ENCODE measurements at regions not wholly inside any gene's neighbourhood (a gene's known extent, or its start where the extent isn't known, plus 50 kb on each side); places are given as distances from the start of the nearest gene placed in this dataset.
"Not testable (repeated sequence)": the region's sequence is repeated elsewhere in the genome, so short reads cannot be mapped to it uniquely, and the experiment has no call there.

DNA sequence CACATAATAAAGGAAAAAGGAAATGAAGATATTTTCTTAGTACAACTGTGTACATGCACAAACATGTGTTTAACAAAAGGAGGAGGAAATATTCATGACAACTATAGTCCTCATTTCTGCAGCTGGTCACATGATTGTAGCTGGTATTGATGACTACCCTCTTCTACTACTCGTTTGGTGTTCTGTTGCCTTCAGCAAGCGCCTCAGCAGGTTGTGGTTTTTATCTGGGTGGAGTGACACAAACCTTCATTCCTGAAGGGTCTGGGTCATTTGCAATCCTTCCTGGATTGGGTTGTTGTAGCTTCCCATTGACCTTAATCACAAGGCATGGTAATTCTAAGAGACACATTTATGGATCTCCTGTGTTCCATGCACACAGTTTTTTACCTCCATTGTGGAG, 1009.9 kb upstream of the USP15 start:
- Mint-ChIP-seq H3K27ac (no peak overlapping the region), H3K4me1 (no peaks in the 10 kb centered on the region)
- no peaks in the 10 kb centered on the region for H3K36me3 ChIP-seq (ENCODE audit: insufficient read depth, low read length)

DNA sequence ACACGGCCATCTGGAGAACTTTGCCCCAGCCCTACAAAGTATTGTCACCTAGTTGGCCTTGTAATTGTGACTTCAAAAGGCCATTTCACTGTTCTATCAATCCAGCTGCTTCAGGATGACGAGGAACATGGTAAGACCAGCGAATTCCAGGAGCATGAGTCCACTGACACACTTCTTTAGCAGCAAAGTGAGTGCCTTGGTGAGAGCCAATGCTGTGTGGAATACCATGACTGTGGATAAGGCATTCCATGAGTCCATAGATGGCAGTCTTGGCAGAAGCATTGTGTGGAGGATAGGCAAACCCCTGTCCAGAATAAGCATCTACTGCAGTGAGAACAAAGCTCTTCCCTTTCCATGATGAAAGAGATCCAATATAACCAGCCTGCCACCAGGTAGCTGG, 1009.1 kb upstream of the USP15 start:
- Histone ChIP-seq H3K36me3 (ENCODE audit: insufficient read depth, low read length) (no peaks in the 10 kb centered on the region), H3K4me1 (ENCODE audit: insufficient read depth, low read length) (no peaks in the 10 kb centered on the region), H3K9me3 (ENCODE audit: low read length) (no peaks in the 10 kb centered on the region), H3K27me3 (ENCODE audit: insufficient read depth, low read length, poor library complexity, severe bottlenecking) (no peaks in the 10 kb centered on the region), H3K27ac (ENCODE audit: low read depth, low read length) (no peak overlapping the region), H3K4me3 (ENCODE audit: low read length) (no peak overlapping the region)
- Mint-ChIP-seq H3K4me1 (no peaks in the 10 kb centered on the region), H3K9me3 (peaks cover 6 to 20% (median 12%) of the 10 kb centered on the region in 5 donors), H3K36me3 (no peaks in the 10 kb centered on the region), H3K4me3 (no peak overlapping the region), H3K27me3 (no peaks in the 10 kb centered on the region), H3K27ac (no peak overlapping the region)
- DNase-seq: no peak
- CTCF ChIA-PET: no interaction called here
- POLR2A ChIA-PET: no interaction called here

More for the DNA sequence above, 1009.9 kb upstream of the USP15 start:
- Histone ChIP-seq H3K4me3 (ENCODE audit: low read length) (no peak overlapping the region), H3K27me3 (ENCODE audit: insufficient read depth, low read length, poor library complexity, severe bottlenecking) (no peaks in the 10 kb centered on the region), H3K4me1 (ENCODE audit: insufficient read depth, low read length) (no peaks in the 10 kb centered on the region), H3K27ac (ENCODE audit: low read depth, low read length) (no peak overlapping the region), H3K9me3 (ENCODE audit: low read length) (no peaks in the 10 kb centered on the region)
- CTCF ChIA-PET: no interaction called here
- DNase-seq: no peak
- H3K36me3 Mint-ChIP-seq: no peaks in the 10 kb centered on the region
- no peak overlapping the region for H3K4me3 Mint-ChIP-seq
- POLR2A ChIA-PET: no interaction called here
- H3K27me3 Mint-ChIP-seq: no peaks in the 10 kb centered on the region
- H3K9me3 Mint-ChIP-seq: peaks cover 6 to 20% (median 12%) of the 10 kb centered on the region in 5 donors

DNA sequence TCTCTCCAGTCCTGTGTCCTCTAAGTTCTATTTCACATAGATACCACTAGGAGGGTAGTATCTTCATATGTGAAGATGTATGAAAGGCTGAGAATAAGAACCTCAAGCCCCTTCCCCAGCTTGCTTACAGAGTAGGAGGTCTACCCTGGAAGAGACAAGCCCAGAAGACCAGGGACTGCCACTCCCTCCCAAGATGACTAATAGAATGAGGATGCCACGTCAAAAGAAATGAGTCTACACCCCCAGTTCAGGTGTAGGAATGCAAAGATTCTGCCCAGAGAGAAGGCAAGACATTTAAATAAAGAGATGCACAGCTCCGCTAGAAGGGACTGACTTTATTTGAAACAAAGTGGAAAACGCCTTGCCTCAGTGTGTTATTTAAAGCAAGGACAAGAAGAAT, 1006.0 kb upstream of the USP15 start:
- Histone ChIP-seq H3K4me1 (ENCODE audit: insufficient read depth, low read length) (no peaks in the 10 kb centered on the region), H3K9me3 (ENCODE audit: low read length) (no peaks in the 10 kb centered on the region), H3K4me3 (ENCODE audit: low read length) (no peak overlapping the region), H3K27me3 (ENCODE audit: insufficient read depth, low read length, poor library complexity, severe bottlenecking) (no peaks in the 10 kb centered on the region), H3K36me3 (ENCODE audit: insufficient read depth, low read length) (no peaks in the 10 kb centered on the region), H3K27ac (ENCODE audit: low read depth, low read length) (no peak overlapping the region)
- Mint-ChIP-seq H3K4me1 (no peaks in the 10 kb centered on the region), H3K9me3 (peaks cover 4 to 18% (median 13%) of the 10 kb centered on the region in 5 donors), H3K27me3 (no peaks in the 10 kb centered on the region), H3K4me3 (no peak overlapping the region), H3K27ac (peak overlapping the region in 1 of 8 donors; percentile 83), H3K36me3 (no peaks in the 10 kb centered on the region)
- ChIA-PET CTCF (no interaction called here), POLR2A (no interaction called here)
- DNase-seq: no peak

DNA sequence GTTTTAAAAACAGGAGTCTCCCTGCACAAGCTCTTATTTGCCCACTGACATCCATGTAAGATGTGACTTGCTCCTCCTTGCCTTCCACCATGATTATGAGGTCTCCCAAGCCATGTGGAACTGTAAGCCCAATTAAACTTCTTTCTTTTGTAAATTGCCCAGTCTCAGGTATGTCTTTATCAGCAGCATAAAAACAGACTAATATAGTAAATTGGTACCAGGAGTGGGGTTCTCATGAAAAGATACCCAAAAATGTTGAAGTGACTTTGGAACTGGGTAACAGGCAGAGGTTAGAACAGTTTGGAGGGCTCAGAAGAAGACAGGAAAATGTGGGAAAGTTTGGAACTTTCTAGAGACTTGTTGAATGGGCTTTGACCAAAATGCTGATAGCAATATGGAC, 995.9 kb upstream of the USP15 start:
- CTCF ChIA-PET; H3K4me1 ChIP-seq (ENCODE audit: insufficient read depth, low read length); DNase-seq; H3K4me3 Mint-ChIP-seq; H3K4me1 Mint-ChIP-seq; H3K27ac Mint-ChIP-seq; H3K27me3 Mint-ChIP-seq; H3K4me3 ChIP-seq (ENCODE audit: low read length); H3K36me3 ChIP-seq (ENCODE audit: insufficient read depth, low read length); POLR2A ChIA-PET; H3K27me3 ChIP-seq (ENCODE audit: insufficient read depth, low read length, poor library complexity, severe bottlenecking); H3K36me3 Mint-ChIP-seq; H3K9me3 ChIP-seq (ENCODE audit: low read length); H3K27ac ChIP-seq (ENCODE audit: low read depth, low read length): not testable (repeated sequence)
- peaks cover 10 to 35% (median 19%) of the 10 kb centered on the region in 5 donors for H3K9me3 Mint-ChIP-seq

DNA sequence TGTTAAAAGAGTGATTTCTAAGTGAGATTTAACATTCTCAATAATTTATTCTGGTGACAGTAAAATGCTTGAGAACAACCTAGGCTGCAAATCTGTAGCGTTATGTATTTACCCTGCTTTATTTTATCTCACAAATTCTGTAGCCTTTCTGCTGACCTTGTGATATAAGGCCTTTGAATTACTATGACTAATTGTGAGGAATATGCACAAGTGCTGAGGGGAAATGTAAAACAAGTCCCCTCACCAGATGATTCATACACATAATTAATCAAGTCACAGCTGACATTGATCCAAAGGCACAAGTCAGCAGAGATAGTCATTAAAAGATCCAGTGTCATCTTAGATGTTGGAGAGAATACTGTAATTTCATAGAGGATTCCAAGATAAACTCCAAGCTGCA, 992.7 kb upstream of the USP15 start:
- no peaks in the 10 kb centered on the region for H3K4me1 ChIP-seq (ENCODE audit: insufficient read depth, low read length)
- Mint-ChIP-seq H3K4me3 (no peak overlapping the region), H3K9me3 (peaks cover 6 to 31% (median 19%) of the 10 kb centered on the region in 5 donors), H3K27me3 (no peaks in the 10 kb centered on the region), H3K27ac (no peak overlapping the region), H3K36me3 (no peaks in the 10 kb centered on the region), H3K4me1 (no peaks in the 10 kb centered on the region)
- H3K4me3 ChIP-seq (ENCODE audit: low read length): no peak overlapping the region
- CTCF ChIA-PET: no interaction called here
- no peaks in the 10 kb centered on the region for H3K9me3 ChIP-seq (ENCODE audit: low read length)
- no peaks in the 10 kb centered on the region for H3K27me3 ChIP-seq (ENCODE audit: insufficient read depth, low read length, poor library complexity, severe bottlenecking)
- DNase-seq: no peak
- POLR2A ChIA-PET: no interaction called here
- H3K27ac ChIP-seq (ENCODE audit: low read depth, low read length): no peak overlapping the region
- H3K36me3 ChIP-seq (ENCODE audit: insufficient read depth, low read length): no peaks in the 10 kb centered on the region

DNA sequence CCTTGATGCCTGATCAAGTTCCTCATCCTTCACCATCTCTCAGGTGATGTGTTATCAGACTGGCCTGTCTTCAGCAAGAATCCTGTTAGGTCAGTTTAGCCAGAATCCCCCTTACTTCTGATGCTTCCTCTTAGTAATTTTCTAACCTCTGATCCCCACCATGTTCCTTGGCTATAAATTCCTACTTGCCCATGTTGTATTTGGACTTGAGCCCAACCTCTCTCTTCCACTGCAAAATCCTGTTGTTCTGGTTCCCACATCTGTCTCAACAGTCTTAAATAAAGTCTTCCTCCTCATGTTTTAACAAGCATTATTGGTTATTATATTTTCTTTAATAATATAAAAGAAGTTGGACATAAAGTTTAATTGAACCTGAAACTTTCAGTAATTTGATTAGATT, 987.8 kb upstream of the USP15 start:
- Histone ChIP-seq H3K36me3 (ENCODE audit: insufficient read depth, low read length) (no peaks in the 10 kb centered on the region), H3K4me3 (ENCODE audit: low read length) (no peak overlapping the region), H3K27ac (ENCODE audit: low read depth, low read length) (no peak overlapping the region), H3K4me1 (ENCODE audit: insufficient read depth, low read length) (no peaks in the 10 kb centered on the region), H3K27me3 (ENCODE audit: insufficient read depth, low read length, poor library complexity, severe bottlenecking) (no peaks in the 10 kb centered on the region), H3K9me3 (ENCODE audit: low read length) (no peaks in the 10 kb centered on the region)
- H3K36me3 Mint-ChIP-seq: no peaks in the 10 kb centered on the region
- no peaks in the 10 kb centered on the region for H3K27me3 Mint-ChIP-seq
- H3K4me1 Mint-ChIP-seq: no peaks in the 10 kb centered on the region
- no peak for DNase-seq
- H3K4me3 Mint-ChIP-seq: no peak overlapping the region
- POLR2A ChIA-PET: no interaction called here
- CTCF ChIA-PET: no interaction called here
- H3K27ac Mint-ChIP-seq: no peak overlapping the region
- H3K9me3 Mint-ChIP-seq: peaks cover 4 to 12% (median 7%) of the 10 kb centered on the region in 5 donors

DNA sequence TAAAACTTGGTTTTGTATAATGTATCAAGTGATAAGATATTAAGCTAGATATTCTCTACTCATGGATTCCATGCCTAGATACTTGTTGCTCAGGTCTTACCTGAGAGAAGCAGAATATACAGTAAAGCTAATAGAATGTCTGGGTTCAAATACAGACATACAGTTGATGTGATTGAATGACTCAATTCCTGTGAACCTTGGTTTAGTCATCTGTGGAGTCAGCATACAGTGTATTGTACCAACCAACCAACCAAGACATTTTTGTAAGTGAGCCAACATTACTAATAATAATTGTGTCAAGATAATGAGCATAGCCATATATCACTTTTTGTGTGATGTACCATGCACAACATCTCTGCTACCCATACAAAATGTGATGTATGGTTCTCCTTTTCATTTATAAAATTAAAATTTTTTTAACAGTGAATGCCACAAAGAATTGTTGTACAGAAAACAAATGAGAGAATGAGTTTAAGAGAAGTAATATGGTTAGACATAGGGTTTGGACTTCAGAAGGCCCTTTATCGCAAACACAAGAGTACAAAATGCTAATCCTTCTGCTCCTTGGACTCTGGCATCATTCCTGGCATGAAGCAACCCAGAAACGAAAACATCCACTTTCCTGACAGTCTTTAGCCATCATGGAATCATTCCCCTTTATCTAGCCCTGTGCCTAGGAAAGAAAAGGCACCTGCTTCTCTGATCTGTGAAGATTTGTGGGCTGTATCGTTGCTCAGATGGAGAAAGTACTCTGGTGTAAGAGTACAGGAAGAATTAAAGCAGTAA, 977.2 kb upstream of the USP15 start:
- H3K4me3 Mint-ChIP-seq: no peak overlapping the region
- POLR2A ChIA-PET: no interaction called here
- CTCF ChIA-PET: no interaction called here
- H3K4me3 ChIP-seq (ENCODE audit: low read length): no peak overlapping the region
- no peak for DNase-seq
- no peaks in the 10 kb centered on the region for H3K4me1 ChIP-seq (ENCODE audit: insufficient read depth, low read length)
- H3K27ac Mint-ChIP-seq: no peak overlapping the region
- H3K4me1 Mint-ChIP-seq: no peaks in the 10 kb centered on the region
- H3K27ac ChIP-seq (ENCODE audit: low read depth, low read length): no peak overlapping the region
- H3K36me3 Mint-ChIP-seq: no peaks in the 10 kb centered on the region
- H3K27me3 ChIP-seq (ENCODE audit: insufficient read depth, low read length, poor library complexity, severe bottlenecking): no peaks in the 10 kb centered on the region
- H3K27me3 Mint-ChIP-seq: no peaks in the 10 kb centered on the region
- H3K9me3 Mint-ChIP-seq: peaks cover 9 to 31% (median 25%) of the 10 kb centered on the region in 5 donors
- no peaks in the 10 kb centered on the region for H3K9me3 ChIP-seq (ENCODE audit: low read length)
- no peaks in the 10 kb centered on the region for H3K36me3 ChIP-seq (ENCODE audit: insufficient read depth, low read length)

DNA sequence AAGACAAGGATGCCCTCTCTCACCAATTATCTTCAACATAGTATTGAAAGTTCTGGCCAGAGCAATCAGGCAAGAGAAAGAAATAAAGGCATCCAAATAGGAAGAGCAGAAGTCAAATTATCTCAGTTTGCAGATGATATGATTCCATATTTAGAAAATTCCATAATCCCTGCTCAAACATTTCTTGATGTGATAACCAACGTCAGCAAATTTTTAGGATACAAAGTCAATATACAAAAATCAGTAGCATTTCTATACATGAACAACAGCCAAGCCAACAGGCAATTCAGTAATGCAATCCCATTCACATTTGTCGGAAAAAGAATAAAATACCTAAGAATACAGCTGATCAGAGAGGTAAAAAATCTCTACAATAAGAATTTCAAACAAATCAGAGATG, 969.7 kb upstream of the USP15 start:
- Mint-ChIP-seq H3K36me3 (no peaks in the 10 kb centered on the region), H3K4me1 (no peaks in the 10 kb centered on the region), H3K9me3 (peaks cover 22 to 49% (median 28%) of the 10 kb centered on the region in 5 donors), H3K27ac (no peak overlapping the region), H3K27me3 (no peaks in the 10 kb centered on the region), H3K4me3 (no peak overlapping the region)
- H3K27ac ChIP-seq (ENCODE audit: low read depth, low read length): no peak overlapping the region
- POLR2A ChIA-PET: no interaction called here
- H3K4me1 ChIP-seq (ENCODE audit: insufficient read depth, low read length): no peaks in the 10 kb centered on the region
- CTCF ChIA-PET: no interaction called here
- H3K27me3 ChIP-seq (ENCODE audit: insufficient read depth, low read length, poor library complexity, severe bottlenecking): no peaks in the 10 kb centered on the region
- no peaks in the 10 kb centered on the region for H3K9me3 ChIP-seq (ENCODE audit: low read length)
- DNase-seq: no peak
- no peaks in the 10 kb centered on the region for H3K36me3 ChIP-seq (ENCODE audit: insufficient read depth, low read length)
- no peak overlapping the region for H3K4me3 ChIP-seq (ENCODE audit: low read length)

DNA sequence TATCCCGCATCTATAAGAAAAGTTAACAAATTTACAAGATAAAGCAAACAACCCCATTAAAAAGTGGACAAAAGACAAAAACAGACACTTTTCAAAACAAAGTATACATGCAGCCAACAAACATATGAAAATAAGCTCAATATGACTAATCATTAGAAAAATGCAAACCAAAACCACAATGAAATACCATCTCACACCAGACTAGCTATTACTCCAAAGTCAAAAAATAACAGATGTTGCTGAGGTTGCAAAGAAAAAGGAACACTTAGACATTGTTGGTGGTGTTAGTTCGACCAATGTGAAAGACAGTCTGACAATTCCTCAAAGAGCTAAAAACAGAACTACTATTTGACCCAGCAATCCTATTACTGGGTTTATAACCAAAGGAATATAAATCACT, 968.6 kb upstream of the USP15 start:
- H3K36me3 Mint-ChIP-seq: no peaks in the 10 kb centered on the region
- DNase-seq: no peak
- no peak overlapping the region for H3K27ac ChIP-seq (ENCODE audit: low read depth, low read length)
- no peaks in the 10 kb centered on the region for H3K27me3 Mint-ChIP-seq
- no peaks in the 10 kb centered on the region for H3K36me3 ChIP-seq (ENCODE audit: insufficient read depth, low read length)
- H3K4me1 Mint-ChIP-seq: no peaks in the 10 kb centered on the region
- ChIA-PET CTCF (no interaction called here), POLR2A (no interaction called here)
- peaks cover 21 to 46% (median 26%) of the 10 kb centered on the region in 5 donors for H3K9me3 Mint-ChIP-seq
- no peak overlapping the region for H3K4me3 Mint-ChIP-seq
- H3K4me1 ChIP-seq (ENCODE audit: insufficient read depth, low read length): no peaks in the 10 kb centered on the region
- no peaks in the 10 kb centered on the region for H3K9me3 ChIP-seq (ENCODE audit: low read length)
- no peak overlapping the region for H3K4me3 ChIP-seq (ENCODE audit: low read length)
- H3K27ac Mint-ChIP-seq: no peak overlapping the region
- H3K27me3 ChIP-seq (ENCODE audit: insufficient read depth, low read length, poor library complexity, severe bottlenecking): no peaks in the 10 kb centered on the region

Data from CD8-positive, alpha-beta memory T cell (primary cell).